ENCODE measurements at regions not wholly inside any gene's neighbourhood (a gene's known extent, or its start where the extent isn't known, plus 50 kb on each side); places are given as distances from the start of the nearest gene placed in this dataset.

DNA sequence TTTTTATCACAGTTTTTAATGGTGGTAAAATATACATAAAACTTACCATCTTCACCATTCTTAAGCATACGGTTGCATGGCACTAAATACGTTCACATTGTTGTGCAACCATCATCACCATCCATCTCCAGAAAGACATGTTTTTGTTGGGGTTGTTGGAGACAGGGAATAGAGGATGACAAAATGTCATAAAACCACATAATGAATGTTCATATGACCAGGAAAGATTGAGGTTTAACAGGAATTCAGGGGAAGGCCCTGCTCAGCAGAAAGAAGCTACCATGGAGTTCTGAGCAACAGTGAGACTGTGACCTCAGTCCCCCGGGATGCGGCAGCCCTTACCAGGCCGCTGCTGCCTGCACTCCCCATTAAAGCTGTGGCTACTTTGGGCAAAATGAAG is 63.9 kb upstream of the TRIM2 start:
- DNase-seq (ENCODE audit: low read depth), result no peak

- no peak for DNase-seq (ENCODE audit: low read depth)
Observed at GRCh38 chr4:153141238-153141637, 63.0 kb upstream of the TRIM2 start.

- DNase-seq (ENCODE audit: low read depth), result peak; percentile 28
Observed at GRCh38 chr4:153142700-153143438, 61.4 kb upstream of the TRIM2 start.

DNA sequence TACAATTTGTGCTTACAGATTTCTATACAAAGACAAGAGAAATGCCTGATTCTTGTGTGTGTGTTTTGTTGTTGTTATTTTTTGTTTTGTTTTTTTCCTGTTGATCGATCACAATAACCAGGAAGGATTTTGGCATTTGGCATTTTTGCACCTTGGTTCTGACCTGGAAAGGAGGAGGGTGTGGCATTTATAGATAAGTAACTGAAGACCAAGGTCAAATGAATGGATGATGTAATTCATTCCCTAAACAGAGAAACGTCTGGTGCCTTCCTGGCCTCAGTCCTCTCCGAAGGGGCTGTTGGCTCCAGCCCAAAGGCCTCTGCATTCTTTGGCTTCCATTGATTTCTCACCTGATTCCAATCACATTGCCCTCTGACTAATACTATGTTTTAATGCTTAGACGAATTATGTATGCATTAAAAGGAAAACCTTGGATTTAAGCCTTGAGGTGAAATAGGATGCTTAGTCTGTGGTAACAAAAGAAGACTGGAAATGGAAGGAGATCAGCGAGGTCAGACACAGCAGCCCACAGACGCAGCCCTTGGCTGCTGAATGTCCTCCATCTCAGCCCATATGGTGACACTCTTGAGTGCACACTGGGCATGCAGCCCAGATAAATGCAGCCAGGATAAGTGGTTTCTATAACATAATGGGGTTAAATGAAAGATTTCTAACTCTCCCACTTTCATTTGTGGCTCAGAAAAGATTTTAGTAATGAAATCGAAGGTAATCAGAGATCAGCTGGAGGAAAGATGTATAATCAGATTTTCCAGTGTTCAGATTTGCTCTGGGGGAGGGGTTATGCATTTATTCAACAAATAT is 60.5 kb upstream of the TRIM2 start:
- no peak for DNase-seq (ENCODE audit: low read depth)

DNA sequence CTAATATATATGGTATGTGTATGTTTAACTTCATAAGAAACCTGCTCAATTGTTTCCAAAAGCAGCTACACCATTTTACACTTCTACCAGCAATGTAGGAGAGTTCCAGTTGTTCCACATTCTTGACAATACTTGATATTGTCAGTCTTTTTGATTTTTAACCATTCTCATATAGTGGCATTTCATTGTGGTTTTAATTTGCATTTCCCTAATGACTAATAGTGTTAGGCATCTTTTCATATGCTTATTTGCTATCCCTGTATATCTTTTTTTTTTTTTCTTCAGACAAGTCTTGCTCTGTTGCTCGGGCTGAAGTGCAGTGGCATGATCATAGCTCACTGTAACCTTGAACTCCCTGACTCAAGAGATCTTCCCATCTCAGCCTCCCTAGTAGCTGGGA is 58.2 kb upstream of the TRIM2 start:
- DNase-seq (ENCODE audit: low read depth), result no peak

DNA sequence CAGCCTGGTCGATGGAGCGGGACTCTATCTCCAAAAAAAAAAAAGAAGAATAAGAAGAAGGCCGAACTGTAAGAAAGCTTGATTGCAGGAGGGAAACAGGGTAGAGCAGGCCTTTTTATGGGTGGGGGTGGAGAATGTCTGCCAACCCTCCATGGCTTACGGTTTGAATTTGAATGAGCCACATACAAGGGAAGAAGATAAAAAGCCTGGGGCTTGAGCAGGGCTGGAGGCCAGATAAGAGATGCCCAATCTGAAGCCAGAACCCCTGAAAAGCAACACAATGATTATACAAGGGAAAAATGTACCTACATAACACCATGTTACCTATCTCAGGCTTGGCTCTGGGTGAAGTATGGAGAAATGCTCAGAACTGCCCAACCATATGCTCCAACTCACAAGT is 57.3 kb upstream of the TRIM2 start:
- DNase-seq (ENCODE audit: low read depth), result no peak

DNA sequence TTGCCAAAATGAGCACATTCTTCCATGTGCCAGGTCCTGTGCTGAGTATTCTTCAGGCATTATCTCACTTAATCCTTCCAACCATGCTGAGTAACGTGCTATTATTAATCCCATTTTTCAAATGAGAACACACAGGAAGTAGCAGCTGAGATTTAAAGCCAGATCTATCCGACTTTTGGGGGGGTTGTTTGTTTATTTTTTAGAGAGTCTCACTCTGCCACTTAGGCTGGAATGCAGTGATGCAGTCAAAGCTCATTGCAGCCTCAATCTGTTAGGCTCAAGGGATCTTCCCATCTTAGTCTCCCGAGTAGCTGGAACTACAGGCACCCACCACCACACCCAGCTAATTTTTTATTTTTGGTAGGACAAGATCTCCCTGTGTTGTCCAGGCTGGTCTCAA is 55.5 kb upstream of the TRIM2 start:
- no peak for DNase-seq (ENCODE audit: low read depth)

GRCh38 chr4:153151535-153152455 is 52.4 kb upstream of the TRIM2 start:
- DNase-seq (ENCODE audit: low read depth), result no peak

GRCh38 chr4:153152501-153153338 is 51.5 kb upstream of the TRIM2 start:
- peak; percentile 53 for DNase-seq (ENCODE audit: low read depth)

- DNase-seq (ENCODE audit: low read depth), result peak; percentile 51
Observed at GRCh38 chr4:153153339-153153871, 50.8 kb upstream of the TRIM2 start.

GRCh38 chr4:153154007-153154975 is 50.0 kb upstream of the TRIM2 start:
- no peak for DNase-seq (ENCODE audit: low read depth)
